ENCODE measurements at regions not wholly inside any gene's neighbourhood (a gene's known extent, or its start where the extent isn't known, plus 50 kb on each side); places are given as distances from the start of the nearest gene placed in this dataset.
"Not testable (repeated sequence)": the region's sequence is repeated elsewhere in the genome, so short reads cannot be mapped to it uniquely, and the experiment has no call there.

DNA sequence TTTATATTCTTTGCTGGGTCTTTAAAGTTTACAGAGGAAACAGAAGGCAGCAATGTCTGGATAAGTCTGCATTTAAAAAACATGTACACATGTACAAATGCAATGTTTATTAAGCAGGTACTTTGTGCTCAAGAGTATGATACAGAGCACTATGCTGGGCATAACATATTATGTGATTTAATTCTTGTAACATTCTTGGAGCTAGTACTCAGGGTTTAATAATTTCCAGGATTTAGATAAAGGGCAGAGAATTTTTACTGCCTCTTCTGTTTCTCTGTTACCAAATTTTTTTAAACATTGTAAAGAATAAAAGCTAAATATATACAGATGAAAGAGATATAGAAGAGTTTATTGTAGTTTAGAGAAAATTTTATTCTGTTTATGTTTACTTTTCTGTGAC lies 152.7 kb downstream of the ZNF737 start:
- no peak for DNase-seq (ENCODE audit: low read depth)
- no peak overlapping the region for H3K4me3 ChIP-seq (ENCODE audit: low read depth, low read length)

DNA sequence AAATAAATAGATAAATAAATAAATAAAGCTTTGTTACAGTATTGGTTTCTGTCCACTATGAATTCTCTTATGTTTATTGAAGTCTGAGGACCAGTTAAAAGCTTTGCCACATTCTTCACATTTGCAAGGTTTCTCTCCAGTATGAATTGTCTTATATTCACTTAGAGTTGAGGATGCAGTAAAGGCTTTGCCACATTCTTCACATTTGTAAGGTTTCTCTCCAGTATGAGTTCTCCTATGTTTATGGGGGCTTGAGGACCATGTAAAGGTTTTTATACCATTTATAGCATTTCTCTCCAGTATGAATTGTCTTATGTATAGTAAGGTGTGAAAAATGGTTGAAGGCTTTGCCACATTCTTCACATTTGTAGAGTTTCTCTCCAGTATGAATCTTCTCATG lies 168.3 kb downstream of the ZNF737 start:
- no peak overlapping the region for H3K4me3 ChIP-seq (ENCODE audit: low read depth, low read length)
- no peak for DNase-seq (ENCODE audit: low read depth)

DNA sequence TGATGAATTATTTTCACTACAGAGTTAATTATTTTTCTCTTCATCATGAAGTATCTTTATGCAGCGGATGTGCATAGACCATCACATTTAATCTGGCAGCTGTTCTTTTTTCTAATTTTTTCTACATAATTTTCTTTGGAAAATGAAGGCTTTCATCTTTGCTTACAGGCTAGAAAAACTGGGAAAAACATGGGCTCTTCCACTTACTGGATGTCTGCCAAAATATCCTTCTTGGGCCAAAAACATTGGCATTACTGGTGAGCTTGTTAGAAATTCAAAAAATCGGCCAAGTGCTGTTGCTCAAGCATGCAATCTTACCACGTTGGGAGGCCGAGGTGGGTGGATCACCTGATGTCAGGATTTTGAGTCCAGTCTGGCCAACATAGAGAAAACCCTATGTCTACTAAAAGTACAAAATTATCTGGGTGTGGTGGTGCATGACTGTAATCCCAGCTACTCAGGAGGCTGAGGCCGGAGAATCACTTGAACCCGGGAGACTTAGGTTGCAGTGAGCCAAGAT lies 176.8 kb downstream of the ZNF737 start:
- no peak overlapping the region for H3K4me3 ChIP-seq (ENCODE audit: low read depth, low read length)
- DNase-seq (ENCODE audit: low read depth), result no peak

DNA sequence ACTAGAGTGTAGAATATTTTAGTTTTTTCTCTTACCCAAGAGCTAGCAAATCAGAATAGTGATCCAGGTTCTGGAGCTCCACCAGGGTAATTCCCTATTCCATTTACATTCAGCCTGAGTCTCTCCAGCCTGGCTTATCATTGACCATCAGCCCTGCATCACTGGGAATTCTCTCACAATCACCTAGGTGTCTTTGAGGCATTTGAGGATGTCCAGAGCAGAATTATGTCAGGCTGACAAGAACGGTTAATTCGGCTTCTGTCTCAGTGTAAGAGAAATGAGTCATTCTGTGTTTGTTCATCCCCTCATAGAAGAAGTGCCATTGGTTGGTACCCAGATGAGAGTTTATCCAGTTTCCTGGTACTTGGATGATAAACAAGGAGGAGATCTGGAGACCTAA lies 180.5 kb downstream of the ZNF737 start:
- H3K4me3 ChIP-seq (ENCODE audit: low read depth, low read length), result no peak overlapping the region
- DNase-seq (ENCODE audit: low read depth), result no peak

DNA sequence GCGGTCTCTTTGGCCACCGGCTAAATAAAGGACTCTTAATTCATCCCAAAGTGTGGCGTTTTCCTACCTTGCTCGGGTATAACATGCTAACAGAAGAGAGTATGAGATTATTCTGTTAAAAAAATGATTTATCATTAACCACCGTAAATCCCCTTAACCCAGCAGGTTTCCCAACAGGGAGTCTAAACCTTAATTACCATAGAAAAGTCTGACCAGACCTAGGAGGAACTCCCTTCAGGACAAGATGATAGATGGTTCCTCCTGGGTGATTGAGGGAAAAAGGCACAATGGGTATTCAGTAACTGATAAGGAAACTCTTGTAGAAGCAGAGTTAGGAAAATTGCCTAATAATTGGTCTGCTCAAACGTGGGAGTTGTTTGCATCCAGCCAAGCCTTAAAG lies 193.7 kb downstream of the ZNF737 start:
- DNase-seq (ENCODE audit: low read depth), result no peak
- no peak overlapping the region for H3K4me3 ChIP-seq (ENCODE audit: low read depth, low read length)

DNA sequence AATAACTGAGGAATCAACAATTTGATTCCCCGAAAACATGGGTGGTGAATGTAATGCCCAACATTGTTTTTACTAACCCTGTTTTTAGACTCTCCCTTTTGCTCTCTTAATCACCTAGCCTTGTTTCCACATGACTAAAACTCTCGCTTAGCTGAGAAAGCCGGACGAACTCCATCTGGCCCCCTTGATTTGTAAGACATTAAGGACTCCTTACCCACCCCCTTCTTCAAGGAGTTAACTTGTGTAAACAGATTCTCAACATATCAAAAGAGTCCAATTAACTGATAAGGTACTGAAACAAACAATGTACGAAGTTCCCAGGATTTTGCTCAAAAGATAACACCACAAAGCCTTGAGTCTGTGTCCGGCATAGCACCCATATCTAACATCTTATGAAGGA lies 194.3 kb downstream of the ZNF737 start:
- not testable (repeated sequence) for DNase-seq (ENCODE audit: low read depth); H3K4me3 ChIP-seq (ENCODE audit: low read depth, low read length)

DNA sequence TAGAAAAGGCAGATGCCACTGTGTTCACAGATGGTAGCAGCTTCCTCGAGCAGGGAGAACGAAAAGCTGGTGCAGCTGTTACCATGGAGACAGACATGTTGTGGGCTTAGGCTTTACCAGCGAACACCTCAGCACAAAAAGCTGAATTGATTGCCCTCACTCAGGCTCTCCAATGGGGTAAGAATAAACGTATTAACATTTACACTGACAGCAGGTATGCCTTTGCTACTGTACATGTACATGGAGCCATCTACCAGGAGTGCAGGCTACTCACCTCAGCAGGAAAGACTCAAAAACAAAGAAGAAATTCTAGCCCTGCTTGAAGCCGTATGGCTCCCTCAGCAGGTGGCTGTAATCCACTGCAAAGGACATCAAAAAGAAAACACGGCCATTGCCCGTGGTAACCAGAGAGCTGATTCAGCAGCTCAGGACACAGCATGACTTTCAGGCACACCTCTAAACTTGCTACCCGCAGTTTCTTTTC lies 197.7 kb downstream of the ZNF737 start:
- no peak for DNase-seq (ENCODE audit: low read depth)
- H3K4me3 ChIP-seq (ENCODE audit: low read depth, low read length), result no peak overlapping the region

DNA sequence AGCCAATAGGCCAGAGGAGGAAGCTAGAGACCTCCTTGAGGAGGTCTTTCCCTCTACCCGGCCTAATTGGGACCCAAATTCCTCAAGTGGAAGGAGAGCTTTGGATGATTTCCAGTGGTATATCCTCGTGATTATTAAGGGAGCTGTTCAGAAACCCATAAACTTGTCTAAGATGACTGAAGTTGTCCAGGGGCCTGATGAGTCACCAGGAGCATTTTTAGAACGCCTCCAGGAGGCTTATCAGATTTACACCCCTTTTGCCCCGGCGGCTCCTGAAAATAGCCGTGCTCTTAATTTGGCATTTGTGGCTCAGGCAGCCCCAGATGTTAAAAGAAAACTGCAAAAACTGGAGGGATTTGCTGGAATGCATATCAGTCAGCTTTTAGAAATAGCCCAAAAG lies 198.1 kb downstream of the ZNF486 start:
- DNase-seq (ENCODE audit: low read depth), result no peak
- no peak overlapping the region for H3K4me3 ChIP-seq (ENCODE audit: low read depth, low read length)

DNA sequence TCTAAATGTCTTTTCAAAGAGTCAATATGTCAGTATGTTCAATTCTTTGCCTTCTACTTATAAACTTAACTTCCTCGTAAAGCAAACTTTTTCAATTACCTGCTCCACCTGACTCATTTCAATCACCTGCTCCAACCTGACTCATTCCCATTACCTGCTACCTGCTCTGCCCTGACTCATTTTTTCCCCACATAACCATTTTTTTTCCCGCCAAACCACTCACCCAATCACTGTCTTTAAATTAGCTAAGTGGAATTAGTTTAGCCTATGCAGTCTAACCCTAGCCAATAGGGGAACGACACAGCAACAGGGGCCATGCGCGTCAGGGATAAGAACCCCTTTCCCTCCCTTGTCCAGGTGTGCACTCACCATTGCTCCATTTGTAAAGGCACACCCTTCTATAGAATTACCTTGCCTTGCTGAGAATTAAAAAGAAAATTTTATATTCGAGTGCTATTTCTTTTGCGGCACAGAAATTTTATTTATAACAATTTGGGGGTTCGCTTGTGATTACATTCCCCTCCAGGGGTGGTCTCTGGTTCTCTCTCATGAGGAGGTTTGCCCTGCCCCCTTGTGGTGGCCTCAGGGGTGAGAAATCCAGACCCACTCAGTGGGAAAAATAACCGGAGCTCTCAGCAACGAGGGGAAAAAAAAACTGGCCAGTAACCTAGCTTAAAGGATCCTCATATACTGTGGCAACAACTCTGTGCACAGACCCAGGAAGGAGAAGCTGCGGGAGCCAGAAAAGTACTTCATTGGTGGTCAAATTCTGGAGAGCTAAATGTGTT lies 193.1 kb downstream of the ZNF486 start:
- no peak overlapping the region for H3K4me3 ChIP-seq (ENCODE audit: low read depth, low read length)
- DNase-seq (ENCODE audit: low read depth), result no peak

DNA sequence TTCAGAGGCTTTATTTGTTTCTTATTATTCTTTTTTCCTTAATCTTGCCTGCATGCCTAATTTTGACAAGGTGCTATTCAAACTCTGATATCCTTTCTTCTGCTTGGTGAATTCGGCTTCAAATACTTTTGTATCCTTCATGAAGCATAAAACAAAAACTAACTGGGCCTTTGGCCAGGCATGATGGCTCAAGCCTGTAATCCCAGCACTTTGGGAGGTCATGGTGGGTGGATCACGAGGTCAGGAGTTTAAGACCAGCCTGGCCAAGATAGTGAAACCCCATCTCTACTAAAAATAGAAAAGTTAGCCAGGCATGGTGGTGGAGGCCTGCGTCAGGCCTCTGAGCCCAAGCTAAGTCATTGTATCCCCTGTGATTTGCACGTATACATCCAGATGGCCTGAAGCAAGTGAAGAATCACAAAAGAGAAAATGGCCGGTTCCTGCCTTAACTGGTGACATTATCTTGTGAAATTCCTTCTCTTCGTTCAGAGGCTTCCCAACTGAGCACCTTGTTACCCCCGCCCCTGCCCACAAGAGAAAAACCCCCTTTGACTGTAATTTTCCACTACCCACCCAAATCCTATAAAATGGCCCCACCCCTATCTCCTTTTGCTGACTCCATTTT lies 191.9 kb downstream of the ZNF486 start:
- DNase-seq (ENCODE audit: low read depth); H3K4me3 ChIP-seq (ENCODE audit: low read depth, low read length): not testable (repeated sequence)

DNA sequence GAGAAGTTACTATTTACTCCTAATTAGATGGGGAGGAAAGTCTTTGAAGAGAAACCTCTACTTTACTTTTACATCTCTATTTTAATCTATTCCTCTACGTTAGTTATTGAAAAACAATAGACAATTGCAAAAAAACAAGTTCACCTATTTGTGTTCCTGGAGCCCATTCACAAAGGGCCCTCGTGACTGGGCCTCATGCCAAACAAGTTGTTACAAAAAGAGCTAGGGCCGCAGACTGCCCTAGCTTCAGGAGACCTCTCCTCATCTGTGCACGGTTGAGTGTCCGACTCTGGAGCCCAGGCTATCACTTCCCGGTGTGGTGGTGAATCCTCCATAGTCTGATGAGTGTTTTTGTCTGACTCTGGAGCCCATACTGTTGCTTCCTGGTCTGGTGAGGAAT lies 190.9 kb downstream of the ZNF486 start:
- DNase-seq (ENCODE audit: low read depth), result no peak
- H3K4me3 ChIP-seq (ENCODE audit: low read depth, low read length), result no peak overlapping the region

DNA sequence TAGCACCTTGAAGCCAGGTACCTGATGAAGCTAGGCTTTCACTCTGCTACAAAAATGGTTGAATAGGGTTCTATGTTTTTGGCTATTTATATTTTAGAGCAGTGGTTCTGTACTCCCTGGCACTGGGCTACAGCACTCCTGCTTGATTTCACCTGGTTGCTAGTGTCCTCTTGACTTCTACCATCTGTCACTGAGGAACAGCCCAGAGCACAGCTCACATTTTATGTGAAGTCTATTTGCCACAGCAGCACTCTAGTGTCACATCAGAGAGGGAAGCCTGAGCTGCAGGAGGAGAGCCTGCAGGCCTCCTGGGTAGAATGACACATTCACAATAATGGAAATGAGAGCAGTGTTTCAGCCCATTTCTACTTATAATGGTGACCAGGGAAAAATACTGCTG lies 184.2 kb downstream of the ZNF486 start:
- no peak for DNase-seq (ENCODE audit: low read depth)

DNA sequence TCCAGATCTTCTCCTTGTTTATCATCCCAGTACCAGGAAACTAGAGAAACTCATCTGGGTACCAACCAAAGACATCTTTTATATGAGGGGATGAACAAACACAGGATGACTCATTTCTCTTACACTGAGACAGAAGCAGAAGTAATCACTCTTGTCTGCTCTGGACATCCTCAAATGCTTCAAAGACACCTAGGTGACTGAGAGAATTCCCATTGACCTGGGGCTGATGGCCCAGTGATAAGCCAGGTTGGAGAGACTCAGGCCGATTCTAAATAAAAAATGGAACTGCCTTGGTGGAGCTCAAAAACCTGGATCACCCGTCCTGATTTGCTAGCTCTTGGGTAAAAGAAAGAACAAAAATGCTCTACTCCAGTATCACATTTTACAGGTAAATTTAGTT lies 182.2 kb downstream of the ZNF486 start:
- no peak for DNase-seq (ENCODE audit: low read depth)

More for the DNA sequence above, 184.2 kb downstream of the ZNF486 start:
- no peak overlapping the region for H3K4me3 ChIP-seq (ENCODE audit: low read depth, low read length)

DNA sequence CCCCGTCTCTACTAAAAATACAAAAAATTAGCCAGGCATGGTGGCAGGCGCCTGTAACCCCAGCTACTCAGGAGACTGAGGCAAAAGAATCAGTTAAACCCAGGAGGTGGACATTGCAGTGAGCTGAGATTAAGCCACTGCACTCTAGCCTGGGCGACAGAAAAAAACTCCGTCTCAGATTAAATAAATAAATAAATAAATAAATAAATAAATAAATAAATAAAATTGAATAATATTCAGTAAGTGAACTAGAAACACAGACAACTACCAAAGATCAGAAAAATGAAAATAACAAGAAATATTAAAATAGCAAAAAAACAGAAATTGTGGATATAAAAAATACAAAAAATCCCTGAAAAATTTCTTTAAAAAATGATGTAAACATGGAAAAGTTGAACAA lies 172.4 kb downstream of the ZNF486 start:
- no peak overlapping the region for H3K4me3 ChIP-seq (ENCODE audit: low read depth, low read length)
- no peak for DNase-seq (ENCODE audit: low read depth)

More for the DNA sequence above, 182.2 kb downstream of the ZNF486 start:
- H3K4me3 ChIP-seq (ENCODE audit: low read depth, low read length), result no peak overlapping the region

DNA sequence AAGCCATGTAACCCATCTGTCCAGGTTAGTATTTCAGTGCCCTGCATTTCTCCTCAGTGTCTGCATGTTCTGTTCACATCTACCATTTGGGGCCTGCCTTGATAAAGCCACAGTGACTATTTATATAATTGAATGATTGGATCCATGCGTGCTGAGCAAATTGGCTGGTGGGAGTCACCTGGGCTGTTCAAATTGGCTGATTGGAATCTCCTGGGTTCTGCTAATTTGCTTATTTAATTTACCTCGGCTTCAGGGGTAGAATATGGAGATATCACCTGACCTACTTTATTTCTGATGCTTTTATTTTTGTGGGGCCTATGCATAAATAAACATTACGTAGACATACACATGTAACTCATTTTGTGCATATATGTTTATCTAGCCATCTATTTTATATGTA lies 167.7 kb downstream of the ZNF486 start:
- DNase-seq (ENCODE audit: low read depth), result no peak
- no peak overlapping the region for H3K4me3 ChIP-seq (ENCODE audit: low read depth, low read length)

DNA sequence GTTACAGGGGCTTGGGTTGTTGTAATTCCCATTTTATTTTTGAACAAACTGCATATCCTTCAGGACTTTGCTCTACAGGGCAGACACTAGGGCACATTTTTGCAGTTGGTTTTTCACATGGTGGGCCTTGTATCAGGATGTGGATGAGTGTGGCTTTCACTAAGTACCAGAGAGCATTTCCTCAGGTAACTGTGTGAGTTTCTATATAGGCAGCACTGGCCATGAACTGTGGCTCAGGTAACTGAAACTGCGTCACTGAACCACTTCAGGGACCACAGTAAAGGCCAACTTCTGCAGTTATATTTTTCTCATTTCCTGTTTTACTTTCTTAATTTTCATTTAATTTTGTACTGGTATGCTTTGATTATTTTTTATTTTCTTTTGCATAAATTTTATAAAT lies 166.5 kb downstream of the ZNF486 start:
- DNase-seq (ENCODE audit: low read depth), result no peak

DNA sequence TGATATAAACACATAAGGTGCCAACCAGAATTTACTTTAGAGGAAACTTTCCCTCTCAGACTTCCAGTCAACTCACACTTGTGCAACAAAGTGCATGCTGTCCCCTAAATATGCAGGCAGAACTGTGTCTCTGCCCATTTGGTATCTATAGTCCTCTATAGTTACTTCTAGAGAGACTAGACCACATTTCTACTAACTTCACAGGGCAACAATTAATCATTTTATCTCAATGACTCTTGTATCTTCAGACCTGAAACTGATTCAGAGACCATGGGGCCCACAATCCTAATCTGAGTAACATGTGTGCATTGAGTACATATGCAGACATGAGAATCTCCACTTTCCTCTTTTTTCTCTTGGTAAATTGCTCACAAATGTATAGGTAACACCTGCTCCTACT lies 158.1 kb downstream of the ZNF486 start:
- no peak overlapping the region for H3K4me3 ChIP-seq (ENCODE audit: low read depth, low read length)
- DNase-seq (ENCODE audit: low read depth), result no peak

More for the DNA sequence above, 166.5 kb downstream of the ZNF486 start:
- no peak overlapping the region for H3K4me3 ChIP-seq (ENCODE audit: low read depth, low read length)

DNA sequence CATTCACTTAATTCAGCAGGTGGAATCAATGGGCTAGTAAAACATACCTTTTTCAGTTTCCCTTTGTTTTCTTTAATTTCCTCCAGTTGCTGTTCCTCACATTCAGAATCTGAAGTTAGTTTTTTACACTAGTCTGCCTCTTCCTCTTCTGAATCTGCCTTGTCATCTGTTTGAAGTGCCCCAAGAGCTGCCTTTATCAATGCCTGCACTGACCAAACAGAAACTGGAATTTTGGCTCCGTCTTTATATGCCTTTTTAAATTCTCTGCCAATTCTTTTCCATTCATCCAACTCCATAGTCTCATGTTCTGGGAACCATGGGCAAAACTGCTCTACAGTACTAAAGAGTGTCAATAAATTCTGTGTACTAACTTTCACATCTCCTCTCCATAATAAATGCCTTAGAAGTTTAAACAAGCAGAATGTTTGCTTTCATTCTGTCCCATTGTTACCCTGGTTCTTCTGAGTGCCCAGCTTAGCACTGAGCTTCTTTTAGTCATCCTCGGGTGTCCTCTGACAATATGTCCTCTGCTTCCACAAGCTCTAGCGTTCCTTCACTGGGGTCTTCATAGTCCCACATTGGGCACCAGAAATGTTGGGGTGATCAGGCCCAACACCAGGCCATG lies 154.2 kb downstream of the ZNF486 start:
- DNase-seq (ENCODE audit: low read depth), result no peak
- no peak overlapping the region for H3K4me3 ChIP-seq (ENCODE audit: low read depth, low read length)

DNA sequence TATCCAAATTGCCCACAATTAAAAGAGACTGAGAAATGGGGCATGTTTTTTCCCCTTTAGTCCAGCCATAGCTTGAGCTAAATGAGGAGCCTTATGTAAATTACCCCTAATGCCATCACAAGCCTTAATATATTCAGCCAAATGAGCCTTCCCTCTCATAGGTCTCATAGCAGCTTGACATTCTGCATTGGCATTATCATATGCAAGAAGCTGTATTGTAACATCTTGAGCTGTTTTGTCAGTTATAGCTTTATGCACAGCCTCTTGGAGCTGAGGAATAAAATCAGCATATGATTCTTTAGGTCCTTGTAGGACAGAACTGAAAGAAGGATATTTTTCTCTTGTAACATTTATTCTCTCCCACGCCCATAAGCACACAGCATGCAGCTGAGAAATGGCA lies 153.2 kb downstream of the ZNF486 start:
- DNase-seq (ENCODE audit: low read depth), result no peak
- no peak overlapping the region for H3K4me3 ChIP-seq (ENCODE audit: low read depth, low read length)

DNA sequence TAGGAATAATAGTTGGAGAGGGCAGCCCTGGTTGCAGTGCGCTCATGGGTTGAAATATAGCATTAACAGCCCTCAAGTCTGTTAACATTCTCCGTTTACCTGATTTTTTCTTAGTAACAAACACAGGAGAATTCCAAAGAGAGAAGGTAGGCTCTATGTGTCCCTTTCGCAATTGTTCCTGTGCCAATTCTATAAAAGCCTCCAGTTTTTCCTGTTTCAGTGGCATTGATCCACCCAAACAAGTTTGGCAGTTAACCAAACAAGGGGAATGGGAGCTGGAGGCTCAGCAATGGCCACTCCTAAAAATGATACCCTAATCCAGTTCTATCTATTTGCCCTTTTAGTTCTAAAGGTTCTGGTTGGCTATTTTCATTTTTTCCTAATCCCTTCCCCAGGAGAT lies 151.6 kb downstream of the ZNF486 start:
- no peak for DNase-seq (ENCODE audit: low read depth)
- no peak overlapping the region for H3K4me3 ChIP-seq (ENCODE audit: low read depth, low read length)
